GM10266 (cell line): ENCODE measurements at regions not wholly inside any gene's neighbourhood (a gene's known extent, or its start where the extent isn't known, plus 50 kb on each side); places are given as distances from the start of the nearest gene placed in this dataset.

Experiments used
- DNase-seq: peaks from one replicate; pipeline ENCODE4 v3.0.0; 2012; ENCODE audit errors: extremely low spot score
- TF ChIP-seq, protein P1 (sequence below): IDR thresholded peaks from 2 replicates; pipeline ENCODE4 v1.5.1; 2012; ENCODE audit warnings: mild to moderate bottlenecking, low read depth; ENCODE audit not compliant: control insufficient read depth, insufficient read depth; ENCODE audit errors: missing control alignments

DNA sequence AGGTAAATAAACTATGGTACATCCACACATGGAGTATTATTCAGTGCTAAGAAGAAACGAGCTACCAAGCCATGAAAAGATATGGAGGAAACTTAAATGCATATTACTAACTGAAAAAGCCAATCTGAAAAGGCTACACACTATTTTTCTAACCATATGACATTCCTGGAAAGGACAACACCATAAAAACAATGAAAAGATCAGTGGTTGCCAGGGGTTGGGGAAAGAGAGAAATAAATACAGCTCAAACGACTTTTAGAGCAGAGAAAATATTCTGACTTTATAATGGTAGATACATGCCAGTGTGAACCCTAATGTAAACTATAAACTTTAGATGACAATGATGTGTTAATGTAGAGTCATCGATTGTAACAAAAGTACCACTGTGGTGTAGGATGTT, 225.9 kb upstream of the BTBD3 start:
- DNase-seq = no peak
- TF ChIP-seq, protein P1, sequence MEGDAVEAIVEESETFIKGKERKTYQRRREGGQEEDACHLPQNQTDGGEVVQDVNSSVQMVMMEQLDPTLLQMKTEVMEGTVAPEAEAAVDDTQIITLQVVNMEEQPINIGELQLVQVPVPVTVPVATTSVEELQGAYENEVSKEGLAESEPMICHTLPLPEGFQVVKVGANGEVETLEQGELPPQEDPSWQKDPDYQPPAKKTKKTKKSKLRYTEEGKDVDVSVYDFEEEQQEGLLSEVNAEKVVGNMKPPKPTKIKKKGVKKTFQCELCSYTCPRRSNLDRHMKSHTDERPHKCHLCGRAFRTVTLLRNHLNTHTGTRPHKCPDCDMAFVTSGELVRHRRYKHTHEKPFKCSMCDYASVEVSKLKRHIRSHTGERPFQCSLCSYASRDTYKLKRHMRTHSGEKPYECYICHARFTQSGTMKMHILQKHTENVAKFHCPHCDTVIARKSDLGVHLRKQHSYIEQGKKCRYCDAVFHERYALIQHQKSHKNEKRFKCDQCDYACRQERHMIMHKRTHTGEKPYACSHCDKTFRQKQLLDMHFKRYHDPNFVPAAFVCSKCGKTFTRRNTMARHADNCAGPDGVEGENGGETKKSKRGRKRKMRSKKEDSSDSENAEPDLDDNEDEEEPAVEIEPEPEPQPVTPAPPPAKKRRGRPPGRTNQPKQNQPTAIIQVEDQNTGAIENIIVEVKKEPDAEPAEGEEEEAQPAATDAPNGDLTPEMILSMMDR = no peak

DNA sequence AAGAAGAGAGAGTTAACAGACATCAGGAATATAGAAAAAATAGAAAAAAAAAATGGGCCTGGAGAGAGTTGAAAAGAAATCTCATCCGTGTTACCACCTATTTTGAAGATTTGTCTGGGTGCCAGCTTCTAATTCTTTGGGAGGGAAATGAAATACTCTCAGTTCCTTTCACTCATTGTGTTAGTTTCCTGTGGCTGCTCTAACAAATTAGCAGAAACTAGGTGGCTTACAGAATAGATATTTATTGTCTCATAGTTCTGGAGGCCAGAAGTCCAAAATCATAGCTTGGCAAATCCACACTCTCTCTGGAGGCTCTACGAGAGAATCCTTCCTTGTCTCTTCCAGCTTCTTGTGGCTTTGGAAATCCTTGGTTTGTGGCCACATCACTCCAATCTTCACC, 225.1 kb upstream of the BTBD3 start:
- TF ChIP-seq, protein P1 = no peak
- no peak for DNase-seq

DNA sequence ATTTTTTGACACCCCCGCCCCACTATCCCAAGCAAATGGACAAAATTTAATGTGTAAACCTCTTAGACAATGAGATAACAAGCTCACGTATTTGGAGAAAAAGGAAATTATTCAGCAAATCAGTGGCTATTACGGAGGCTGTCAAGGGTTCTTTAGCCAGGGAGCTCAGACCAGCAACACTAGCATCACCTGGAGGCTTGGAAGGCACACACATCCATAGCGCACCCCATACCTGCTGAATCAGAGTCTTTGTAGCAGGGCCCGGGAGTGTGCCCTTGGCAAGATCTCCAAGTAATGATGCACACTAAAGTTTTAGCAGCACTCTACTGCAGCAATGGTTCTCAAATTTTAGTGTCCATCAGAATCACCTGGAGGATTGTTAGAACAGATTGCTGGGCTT, 223.2 kb upstream of the BTBD3 start:
- no peak for DNase-seq
- TF ChIP-seq, protein P1 = no peak

DNA sequence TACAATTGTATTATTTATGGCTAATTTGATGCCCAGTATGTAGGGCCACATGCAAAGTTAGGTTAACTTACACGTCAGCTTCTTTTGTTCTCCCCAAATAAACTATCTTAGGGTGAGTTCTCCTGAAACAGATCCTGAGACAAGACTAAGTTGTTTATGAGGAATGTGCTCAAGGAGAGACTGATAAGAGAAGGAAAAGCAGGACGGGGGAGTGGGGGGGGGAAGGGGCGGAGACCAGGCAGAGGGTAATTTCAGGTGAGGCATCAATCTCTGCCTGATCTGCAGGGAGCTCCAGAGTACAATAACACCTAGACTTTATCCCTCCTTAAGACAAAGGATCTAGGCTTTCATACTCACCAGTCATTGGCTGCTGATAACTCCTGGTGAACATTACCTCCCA, 220.6 kb upstream of the BTBD3 start:
- DNase-seq = no peak
- TF ChIP-seq, protein P1 = no peak

DNA sequence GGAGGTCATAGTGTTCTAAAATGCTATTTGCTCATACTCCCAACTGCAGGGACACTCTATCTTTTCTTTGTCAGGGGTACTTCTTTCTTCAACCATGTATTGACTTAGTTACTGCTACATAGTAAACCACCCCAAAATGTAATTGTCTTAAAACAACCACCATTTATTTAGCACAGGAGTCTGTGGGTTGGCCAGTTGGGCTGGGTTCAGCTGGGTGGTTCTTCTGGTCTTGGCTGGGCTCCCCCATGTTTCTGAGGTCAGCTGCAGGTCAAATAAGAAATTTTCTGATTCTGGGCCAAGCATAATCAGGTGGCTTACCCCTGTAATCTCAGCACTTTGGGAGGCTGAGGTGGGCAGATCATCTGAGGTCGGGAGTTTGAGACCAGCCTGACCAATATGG, 220.0 kb upstream of the BTBD3 start:
- TF ChIP-seq, protein P1 = no peak
- no peak for DNase-seq

DNA sequence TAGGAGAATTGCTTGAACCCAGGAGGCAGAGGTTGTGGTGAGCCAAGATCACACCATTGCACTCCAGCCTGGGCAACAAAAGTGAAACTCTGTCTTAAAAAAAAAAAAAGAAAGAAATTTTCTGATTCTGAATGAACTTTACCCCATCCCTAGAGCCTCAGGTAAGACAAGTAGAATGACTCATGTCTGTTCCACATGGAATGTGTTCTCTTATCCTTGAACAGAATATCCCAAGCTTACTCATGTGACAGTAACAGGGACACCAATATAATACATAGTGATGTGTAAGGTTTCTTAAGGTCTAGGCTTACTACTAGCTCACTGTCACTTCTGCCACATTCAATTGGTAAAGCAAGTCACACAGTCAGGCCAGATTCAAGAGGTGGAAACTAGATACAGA, 219.6 kb upstream of the BTBD3 start:
- no peak for DNase-seq
- TF ChIP-seq, protein P1 = no peak

DNA sequence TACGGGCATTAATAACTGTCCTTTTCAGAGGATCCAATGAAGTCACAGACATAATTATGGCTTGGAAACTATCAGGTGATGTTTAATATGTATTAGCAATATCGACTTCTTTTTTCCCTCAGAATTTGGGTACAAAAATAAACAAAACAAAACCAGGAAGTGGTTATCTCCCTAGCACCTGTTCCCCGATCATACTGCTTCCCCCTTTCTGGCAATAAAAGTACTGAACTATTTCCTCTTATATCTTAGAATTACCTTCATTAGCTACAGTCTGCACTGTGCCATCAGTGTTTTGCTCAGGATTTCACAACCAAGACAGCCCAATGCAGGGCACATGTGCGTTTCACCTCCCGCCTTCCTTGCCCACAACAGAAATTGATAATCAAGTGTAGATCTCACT, 216.9 kb upstream of the BTBD3 start:
- TF ChIP-seq, protein P1 = no peak
- no peak for DNase-seq
